DMS79 (cell line): ENCODE measurements at regions not wholly inside any gene's neighbourhood (a gene's known extent, or its start where the extent isn't known, plus 50 kb on each side); places are given as distances from the start of the nearest gene placed in this dataset.

Source experiments
- DNase-seq: peaks from one replicate; lab custom pipeline; 2025; lab: John Stamatoyannopoulos, UW

GRCh38 chr6:30806581-30807183 lies 62.3 kb upstream of the IER3 start:
- no peak for DNase-seq

GRCh38 chr6:30804333-30804732 lies 60.0 kb upstream of the IER3 start:
- no peak for DNase-seq

GRCh38 chr6:30802731-30803130 lies 58.4 kb upstream of the IER3 start:
- no peak for DNase-seq

- no peak for DNase-seq
Observed at GRCh38 chr6:30801950-30802349, 57.6 kb upstream of the IER3 start.

GRCh38 chr6:30800871-30801270 lies 56.5 kb upstream of the IER3 start:
- no peak for DNase-seq

- no peak for DNase-seq
Observed at GRCh38 chr6:30799210-30799609, 54.9 kb upstream of the IER3 start.

GRCh38 chr6:30798494-30798893 lies 54.1 kb upstream of the IER3 start:
- DNase-seq, result no peak

GRCh38 chr6:30795549-30796293 lies 51.4 kb upstream of the IER3 start:
- DNase-seq, result no peak
